Activated T-cell treated with anti-CD3 and anti-CD28 coated beads for 24 hours (primary cell): ENCODE measurements at regions not wholly inside any gene's neighbourhood (a gene's known extent, or its start where the extent isn't known, plus 50 kb on each side); places are given as distances from the start of the nearest gene placed in this dataset.

Experiments used
- DNase-seq: peaks from one replicate; pipeline ENCODE4 v3.0.0-alpha.2; 2020; ENCODE audit warnings: low read depth

DNA sequence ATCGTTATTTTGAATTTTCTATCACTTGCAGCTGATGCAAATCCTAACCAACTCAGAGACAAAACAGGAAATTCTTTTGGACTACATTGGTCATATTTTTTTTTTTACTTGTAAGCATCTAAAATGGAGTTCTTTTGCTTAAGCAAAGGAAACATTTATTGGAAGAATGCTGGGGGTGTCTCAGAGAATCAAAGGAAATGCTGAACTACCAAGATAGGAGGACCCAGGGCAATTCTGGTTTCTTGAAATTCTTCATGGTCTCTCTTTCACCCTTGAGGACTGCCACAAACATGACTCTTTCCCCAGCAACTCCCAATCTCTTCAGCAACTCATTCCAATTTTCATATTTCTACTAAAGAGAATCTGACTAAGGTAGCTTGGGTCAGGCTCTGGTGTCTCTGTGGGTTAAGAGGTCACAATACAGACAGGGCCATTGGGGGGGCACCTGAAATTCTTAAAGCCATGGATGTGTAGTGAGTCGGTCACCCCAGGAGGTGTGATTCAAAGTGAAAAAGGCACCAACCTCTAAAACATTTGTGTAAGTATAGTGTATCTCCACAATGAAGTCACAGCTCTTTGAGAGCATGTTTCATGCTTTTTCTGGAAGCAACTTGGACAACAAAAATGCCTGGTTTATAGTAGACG, 171.1 kb upstream of the FGGY start:
- no peak for DNase-seq

DNA sequence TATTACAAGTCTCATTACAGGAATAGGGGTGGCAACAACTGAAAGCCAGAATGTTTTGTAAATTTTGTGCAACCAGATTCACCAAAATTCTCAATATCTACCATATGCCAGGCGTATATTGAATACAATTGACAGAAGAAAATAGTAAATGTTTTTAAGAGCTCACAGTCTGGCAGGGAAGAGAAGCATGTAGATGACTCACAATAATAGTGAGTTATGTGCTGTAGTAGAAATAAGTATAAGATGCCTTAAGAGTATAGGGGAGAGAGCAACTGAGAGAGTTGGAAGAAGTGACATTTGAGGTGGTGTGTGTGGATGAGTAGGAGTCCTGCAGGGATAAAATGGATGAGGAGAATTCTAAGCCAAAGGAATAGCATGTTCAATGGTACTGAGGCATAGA, 170.5 kb upstream of the FGGY start:
- no peak for DNase-seq

DNA sequence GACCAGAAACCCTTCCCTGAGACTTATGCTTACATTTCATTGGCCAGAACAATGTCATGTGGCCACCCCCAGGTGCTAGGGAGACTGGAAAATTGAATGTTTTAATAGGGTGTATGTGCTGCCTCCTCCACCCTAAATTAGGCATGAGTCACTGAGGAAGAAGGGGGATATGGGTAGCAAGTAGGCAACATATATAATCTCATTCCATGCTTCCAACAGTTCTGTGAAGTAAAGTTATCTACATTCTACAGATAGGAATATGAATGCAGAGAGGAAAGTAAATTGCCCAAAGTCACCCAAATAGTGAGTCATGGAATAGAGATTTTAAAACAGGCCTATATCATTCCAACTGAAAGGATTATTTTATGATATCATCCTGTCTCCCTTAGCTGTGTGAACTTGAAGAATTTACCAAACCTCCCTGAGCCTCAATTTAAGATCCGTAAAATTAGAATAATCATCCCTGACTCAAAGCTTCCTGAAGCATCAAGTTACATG, 168.6 kb upstream of the FGGY start:
- DNase-seq = no peak

DNA sequence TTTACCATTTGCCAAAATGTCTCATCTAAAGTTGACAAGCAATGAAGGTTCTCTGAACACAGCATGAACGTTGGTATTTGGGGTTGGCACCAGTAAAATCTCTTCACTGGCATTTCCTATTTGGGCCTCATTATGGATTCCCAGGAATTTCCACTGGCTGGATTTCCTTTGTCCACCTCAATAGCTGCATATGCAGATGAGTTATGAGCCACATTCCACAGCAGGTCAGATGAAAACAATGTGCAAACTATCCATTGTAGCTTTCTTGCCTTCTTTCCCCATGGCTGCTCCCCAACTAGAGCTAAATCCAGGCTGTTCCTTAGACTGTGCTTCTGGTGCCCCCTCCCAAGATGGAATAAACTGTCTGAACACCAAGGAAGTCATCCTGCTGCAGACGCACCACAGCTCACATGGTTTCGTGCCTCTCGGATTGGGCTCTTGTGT, 168.1 kb upstream of the FGGY start:
- no peak for DNase-seq

DNA sequence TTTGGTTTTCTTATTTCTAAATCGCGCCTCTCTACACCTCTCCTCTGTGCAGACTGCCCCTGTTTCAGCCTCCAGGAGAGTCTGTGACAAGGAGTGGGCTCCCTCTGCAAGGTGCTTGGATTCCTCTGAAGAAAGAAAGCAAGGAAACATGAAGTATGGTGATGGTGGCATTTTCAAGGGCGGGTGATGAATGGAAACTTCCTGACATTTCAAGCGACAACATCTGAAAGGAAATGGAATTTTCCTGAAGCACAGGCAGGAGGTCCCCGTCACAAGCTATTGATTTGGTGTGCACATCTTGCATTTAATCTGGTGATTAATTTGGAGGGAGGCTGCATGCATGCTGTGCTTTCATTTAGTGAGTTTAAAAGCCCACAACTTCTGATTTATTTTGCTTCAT, 164.6 kb upstream of the FGGY start:
- DNase-seq = no peak

DNA sequence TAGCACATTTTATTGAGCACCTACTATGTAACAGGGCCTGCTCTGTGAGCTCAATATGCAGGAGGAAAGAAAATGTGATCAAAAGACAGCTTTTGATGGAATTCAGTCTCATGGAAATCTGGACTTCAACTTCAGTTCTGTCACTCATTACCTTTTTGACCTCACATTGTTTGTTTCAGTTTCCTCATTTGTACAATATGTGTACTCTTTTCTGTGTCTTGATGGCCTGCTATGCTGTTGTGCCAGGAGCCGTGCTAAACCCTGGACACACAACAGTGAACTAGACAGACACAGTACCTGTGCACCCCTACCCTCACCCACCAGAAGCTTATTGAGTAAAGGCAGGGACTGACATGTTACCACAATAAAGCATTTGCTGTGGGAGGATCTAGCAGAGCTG, 162.9 kb upstream of the FGGY start:
- no peak for DNase-seq

DNA sequence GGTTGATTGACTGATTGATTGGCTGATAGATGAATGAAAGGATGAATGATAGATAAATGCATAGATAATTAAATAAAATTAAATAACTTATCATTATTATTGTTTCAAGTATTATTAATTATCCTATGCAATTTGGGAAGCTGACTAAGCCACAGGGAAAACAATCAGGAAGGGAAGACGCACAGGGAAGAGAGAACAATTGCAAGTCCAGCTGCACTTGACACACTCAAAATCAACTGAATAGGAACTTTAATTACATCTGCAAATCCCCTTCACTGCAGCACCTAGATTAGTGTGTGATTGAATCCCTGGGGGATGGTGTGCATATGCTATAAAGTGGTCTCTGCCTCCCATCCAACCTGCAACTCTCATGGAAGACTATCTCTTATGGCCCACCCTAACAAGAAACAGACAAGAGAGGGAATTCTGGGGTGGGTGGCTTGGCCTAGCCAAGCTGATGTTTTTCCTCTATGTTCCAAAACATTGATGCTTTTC, 161.1 kb upstream of the FGGY start:
- DNase-seq = no peak

DNA sequence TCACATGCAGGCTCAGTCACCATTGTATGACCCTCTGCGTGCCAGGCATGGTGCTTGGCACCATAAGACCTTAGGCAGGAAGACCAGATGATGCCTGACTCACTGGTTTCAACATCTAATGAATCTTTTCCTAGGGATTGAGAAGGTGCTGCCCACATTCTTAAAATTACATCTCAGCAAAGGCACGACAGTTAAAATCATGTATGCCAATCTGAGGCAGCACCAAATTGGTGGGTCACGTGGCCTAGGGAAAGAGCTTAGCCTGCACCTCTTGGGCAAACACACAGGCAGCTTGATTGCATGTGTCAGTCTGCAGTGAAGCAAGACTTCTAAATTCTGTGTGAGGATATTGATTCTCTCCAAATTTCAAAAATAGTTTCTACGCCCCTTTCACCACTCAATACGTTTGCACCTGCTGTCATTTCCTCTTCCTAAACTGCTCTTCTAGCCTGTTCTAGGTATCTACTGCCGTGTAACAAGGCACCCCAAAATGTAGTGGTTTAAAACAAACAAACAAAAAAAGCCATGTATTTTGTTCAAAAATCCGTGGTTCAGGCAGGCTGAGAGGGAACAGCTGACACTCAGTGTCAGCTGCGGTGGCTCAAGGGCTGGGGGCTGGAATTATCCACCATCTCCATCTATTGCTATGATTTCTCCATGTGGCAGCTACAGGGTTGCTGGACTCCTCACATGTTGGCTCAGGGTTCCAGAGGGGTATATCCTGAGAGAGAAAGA, 160.2 kb upstream of the FGGY start:
- no peak for DNase-seq

DNA sequence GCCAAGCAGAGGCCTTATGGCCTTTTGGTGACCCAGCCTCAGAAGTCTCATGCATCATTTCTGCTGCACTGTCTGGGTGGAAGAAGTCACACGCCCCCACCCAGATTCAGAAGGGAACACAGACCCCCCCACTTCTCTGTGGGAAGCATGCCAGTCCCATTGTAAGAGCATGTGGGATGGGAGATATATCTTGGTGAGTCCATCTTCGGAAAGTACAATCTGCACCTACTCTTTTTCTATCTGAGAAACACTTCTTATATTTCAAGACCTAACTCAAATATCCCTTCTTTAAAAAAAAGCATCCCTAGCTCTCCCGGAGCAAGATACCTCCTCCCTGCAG, 159.6 kb upstream of the FGGY start:
- no peak for DNase-seq

DNA sequence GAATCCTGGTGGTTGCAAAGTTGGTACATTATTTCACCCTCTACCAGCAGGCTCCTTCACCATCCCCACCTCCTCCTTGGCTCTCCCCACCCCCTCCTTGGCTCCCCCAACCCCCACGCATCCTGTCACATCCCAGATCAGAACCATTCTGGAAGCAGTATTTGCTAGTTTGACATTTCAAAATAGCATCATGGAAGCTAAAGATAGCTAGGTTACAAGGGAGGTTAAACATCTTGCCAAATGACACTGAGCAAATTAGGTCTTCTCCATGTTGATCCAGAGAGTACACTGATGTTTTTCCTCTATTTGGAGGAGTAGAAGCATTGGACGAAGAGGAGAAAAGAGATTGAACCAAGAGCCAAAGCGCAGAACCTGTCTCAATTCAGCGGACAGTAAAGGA, 158.9 kb upstream of the FGGY start:
- DNase-seq = no peak

DNA sequence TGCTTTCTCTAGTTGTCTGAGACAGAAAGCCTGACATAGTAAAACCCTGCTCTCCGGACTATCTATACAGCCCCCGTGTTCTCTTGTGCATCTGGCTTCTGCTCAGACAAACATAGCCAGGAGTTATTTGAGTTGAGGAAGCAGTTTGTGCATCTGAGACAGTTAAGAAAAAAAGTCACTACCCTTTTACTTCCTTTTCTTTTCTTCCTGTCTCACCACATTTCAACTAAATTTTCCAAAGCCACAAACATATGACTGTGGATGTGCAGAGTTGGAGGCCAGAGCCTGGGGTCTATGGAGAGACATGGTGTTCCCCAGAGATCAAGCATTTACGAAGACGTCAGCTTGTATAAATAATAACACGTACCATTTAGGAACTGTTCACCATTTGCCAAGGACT, 158.5 kb upstream of the FGGY start:
- DNase-seq = no peak

DNA sequence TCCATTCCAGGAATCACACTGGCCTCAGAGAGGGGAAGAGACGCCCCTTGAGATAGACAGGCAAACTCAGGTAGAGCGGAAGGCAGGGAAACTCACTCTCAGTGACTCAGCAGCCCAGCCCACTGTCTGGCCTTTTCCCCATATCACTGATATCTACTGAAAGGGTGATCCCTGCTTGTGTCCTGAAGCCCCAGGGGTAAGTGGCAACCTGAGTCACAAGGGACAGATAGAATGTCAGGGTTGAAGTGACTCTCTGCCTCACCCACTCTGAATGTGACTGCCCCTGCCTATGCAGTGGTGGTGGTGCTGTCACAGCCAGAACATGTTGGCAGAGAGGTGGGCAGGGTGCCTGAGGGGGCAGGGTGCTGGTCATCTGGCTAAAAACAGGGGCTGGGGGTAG, 157.5 kb upstream of the FGGY start:
- no peak for DNase-seq

DNA sequence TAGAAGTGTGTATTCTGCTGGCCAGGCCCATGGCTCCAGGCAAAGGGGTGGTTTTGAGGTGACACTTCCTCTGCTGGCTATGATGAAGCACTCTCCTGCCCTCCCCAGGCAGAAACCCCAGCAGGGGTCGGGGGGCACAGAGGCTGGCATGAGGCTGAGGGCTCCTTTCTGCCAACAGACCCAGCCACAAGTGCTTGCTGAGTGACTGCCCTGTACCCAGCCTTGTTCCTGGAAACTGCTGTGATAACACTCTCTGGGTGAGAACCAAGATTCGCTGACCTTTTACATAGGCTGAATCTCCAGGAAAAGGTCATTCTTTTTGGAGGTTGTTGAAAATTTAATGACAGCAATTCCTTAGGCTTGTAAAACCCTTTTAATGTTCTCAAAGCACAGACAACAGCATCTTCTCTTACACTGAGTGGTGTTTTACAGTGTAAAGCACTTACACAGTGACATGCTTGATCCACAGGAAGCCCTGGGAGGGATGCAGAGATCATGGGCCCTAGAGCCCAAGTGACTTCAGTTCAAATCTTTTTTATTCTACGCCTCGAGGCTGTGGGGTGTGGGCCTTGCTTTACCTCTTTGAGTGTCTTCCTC, 155.5 kb upstream of the FGGY start:
- no peak for DNase-seq

DNA sequence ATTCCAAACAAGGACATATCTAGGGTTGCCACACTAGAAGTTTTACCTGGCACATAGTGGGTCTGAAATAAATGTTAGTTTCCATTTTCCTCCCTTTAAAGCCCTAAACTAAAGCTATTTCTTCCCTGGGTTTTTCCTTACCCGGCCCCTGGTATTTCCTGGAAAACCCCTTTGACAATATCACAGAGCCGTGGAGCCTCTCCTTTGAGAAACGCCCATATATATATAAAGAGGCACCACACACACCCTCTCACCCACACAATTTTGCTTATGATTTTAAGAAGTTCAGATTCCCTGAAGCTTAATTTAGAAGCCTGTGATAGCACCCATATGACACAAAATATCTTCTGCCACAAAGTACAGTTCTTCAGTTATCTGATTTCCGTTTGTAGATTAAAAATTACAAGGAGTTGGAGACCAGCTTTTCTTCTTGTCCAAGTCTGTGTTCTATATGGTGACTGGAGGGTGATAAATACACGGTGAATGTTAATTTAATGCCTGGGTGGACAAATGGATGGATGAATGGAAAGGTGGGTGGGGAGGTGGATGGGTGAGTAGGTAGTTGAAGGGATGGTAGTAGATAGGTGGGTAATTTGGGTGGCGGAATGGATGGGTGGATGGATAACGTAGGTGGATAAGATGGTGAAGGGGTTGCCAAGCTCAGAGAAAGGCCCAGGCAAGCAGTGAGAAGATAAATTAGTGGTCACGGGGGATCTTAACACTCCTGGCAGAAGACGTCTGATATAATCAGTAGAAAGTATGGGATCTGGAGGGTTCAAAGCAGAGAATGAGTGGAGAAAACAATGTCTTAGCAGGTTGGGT, 154.4 kb upstream of the FGGY start:
- DNase-seq = no peak

DNA sequence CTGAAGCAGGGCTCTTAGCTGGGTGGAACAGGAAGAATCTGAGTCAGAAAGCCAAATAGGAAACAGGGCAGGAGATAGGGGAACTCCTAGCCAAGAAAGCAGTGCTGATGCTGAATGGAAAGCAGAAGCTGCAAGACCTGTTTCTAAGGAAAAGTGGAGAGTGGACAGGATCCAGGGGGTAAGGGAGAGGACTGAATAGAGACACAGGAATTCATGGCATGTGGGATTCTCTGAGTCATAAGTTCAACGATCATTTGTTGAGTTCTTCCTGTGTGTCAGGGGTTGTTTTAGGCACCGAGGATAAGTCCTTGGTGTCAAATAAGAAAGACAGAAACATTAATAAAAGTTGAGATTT, 153.8 kb upstream of the FGGY start:
- DNase-seq = no peak

DNA sequence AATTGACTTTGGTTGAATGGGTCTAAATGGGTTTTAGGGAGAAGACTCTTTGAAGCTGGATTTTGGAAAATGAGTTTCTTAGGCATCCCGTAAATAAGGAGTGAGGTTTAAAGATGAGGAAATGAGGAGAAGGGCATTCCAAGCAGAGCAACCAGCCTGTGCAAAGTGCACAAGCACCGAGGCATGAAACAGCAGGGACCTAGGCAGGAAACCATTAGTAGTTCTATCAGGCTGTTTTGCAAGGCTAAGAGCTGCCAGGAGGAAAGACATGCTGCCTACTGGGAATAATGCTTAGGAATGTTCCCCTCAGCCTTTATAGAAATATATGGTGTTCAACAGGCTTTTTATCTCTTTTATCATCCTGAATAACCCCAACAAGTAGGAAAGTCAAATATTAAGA, 153.1 kb upstream of the FGGY start:
- no peak for DNase-seq

DNA sequence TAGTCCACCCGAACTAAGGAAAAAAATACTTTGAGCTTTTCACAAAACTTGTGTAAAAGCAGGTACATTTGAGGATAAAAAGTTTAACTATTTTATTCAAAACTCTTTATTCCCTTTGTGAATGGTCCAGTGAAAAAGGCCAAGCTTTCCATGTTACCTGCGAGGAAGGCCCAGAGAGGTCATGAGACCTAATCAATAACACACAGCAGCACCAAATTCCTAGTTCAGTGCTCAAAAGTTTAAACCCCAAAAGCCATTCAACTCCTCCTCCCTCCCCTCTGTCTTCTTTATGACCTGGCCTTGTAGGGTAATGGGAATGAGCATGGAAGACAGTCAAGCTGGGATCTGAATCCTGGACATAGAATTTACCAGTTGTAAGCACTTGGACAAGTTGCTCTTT, 151.9 kb upstream of the FGGY start:
- DNase-seq = no peak

DNA sequence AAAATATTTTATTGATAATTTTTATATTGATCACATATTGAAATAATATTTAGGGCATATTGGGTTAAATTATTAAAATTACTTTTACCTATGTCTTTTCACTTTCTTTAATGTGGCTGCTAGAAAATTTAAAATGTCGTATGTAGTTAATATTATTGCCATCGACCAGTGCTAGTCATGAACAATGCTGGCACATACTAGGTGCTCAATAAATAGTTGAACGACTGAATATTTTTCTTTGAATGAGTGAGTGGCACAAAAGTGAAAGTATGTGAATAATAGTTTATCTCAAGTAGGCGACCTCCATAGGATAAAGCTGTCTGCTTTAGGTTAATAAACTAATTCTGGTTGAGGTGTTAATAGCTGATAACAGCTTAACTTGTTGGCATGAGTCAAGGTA, 150.8 kb upstream of the FGGY start:
- DNase-seq = no peak

DNA sequence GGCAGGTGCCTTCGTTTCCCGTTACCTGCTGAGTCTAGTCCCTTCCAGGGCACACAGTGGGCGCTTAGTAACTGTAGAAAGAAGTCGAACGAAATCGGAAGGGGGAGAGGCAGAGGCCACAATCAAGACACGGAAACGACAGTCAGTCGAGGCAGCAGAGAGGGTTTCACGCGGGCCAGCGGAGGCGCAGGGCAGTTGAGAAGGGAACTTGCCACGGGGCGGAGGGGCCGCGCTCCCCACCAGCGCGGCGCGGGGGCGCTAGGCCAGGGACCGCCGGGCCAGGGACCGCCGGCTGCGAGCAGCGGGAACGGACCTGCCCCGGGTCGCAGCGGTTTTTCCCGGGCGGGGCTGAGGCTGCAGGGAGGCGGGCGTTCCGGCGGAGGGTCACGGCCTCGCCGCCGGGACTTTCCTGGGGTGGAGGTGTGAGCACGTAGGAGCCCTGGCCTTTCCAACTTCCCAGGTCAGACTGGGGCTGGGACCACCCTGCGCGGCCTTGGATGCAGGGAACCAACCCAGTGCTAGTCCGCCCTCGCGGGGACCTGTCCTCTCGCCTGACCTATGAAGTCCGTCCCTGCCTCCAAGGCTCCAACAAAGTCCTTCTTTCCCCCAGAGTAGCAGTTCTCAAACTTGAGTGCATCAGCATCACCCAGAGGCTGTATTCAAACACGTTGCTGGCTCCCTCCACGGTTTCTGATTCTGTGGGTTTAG, 150.1 kb upstream of the FGGY start:
- DNase-seq = peak; percentile 18

DNA sequence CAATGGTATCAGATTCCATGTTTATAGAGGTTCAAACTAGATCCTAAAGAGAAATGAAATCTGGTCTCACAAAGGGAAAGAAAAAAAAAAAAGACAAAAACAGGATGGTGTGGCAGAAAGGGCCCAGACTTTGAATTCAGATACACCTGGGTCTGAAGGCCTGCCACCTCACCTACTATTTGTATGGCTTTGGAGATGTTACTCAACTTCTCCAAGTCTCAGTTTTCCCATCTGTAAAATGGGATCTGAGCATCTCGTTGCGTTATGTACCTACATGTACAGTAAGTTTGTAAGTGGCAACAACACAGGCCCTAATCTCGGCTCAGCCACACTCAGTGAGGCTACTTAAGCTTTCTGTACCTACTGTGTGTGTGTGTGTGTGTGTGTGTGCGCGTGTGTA, 147.5 kb upstream of the FGGY start:
- DNase-seq = no peak

DNA sequence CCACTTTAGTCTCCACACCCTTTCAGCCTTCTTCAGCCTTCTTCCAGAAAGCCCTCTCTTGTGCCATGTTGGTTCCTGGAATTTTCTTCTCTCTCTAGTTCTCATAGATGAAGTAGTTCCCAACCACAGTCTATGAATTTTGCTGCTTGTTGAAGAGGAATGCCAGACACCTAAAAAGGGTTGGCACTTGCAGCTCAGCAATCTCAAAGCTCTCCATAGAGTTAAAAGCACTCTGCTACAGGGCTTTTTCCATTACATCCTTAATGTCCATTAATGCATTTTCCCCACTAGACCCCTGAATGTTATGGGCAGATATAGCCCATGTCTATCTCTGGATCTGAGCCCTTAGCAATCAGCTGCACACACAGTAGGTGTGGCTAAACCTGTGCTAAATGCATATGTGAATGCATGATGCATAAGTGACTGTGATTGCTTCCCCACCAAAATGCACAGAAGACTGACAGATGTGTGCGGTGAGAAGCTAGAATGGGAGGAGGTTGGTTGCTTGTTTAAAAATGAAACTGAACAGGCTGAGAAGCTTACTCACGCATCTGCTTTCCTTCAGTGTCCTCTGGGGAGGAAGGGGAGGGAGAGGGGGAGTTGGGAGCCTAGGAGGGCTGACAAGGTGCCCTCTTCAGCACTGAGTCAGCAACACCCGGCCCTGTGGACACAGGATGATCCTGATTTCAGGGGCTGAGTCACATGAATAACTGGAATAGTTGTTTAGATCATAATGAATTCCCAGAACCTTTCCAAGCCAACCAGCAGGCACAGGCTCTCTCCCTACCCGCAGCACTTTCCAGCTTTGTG, 146.1 kb upstream of the FGGY start:
- no peak for DNase-seq
